ENCODE measurements at regions not wholly inside any gene's neighbourhood (a gene's known extent, or its start where the extent isn't known, plus 50 kb on each side); places are given as distances from the start of the nearest gene placed in this dataset.

DNA sequence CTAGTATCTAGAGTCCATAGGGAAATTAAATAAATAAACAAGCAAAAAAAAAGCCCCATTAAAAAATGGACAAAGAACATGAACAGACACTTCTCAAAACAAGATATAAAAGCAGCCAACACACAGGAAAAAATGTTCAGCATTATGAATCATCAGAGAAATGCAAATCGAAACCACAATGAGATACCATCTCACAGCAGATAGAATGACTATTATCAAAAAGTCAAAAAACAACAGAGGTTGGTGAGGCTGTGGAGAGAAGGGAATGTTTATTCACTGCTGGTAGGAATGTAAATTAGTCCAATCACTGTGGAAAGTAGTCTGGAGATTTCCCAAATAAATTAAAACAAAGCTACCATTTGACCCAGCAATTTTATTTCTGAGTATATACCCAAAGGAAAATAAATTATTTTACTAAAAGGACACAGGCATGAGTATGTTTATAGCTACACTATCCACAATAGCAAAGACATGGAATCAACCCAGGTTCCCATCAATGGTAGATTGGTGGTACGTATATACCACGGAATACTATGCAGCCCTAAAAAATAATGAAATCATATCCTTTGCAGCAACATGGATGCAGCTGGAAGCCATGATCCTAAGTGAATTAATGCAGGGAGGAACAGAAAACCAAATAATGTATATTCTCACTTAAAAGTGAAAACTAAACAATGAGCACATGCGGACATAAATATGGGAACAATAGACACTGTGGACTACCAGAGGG lies 366.5 kb upstream of the SEMA3C start:
- DNase-seq (ENCODE audit: low spot score) = no peak

GRCh38 chr7:81284576-81284975 lies 365.7 kb upstream of the SEMA3C start:
- TF ChIP-seq CTCF (IDR thresholded peaks at IDR 0.05) = no peak
- no peak for DNase-seq (ENCODE audit: low spot score)
- Histone ChIP-seq H3K4me3 (no peak overlapping the region), H3K27ac (no peak overlapping the region)

More for the DNA sequence above, 366.5 kb upstream of the SEMA3C start:
- Histone ChIP-seq H3K4me3 (no peak overlapping the region), H3K27ac (no peak overlapping the region)
- no peak for TF ChIP-seq CTCF (IDR thresholded peaks at IDR 0.05)

DNA sequence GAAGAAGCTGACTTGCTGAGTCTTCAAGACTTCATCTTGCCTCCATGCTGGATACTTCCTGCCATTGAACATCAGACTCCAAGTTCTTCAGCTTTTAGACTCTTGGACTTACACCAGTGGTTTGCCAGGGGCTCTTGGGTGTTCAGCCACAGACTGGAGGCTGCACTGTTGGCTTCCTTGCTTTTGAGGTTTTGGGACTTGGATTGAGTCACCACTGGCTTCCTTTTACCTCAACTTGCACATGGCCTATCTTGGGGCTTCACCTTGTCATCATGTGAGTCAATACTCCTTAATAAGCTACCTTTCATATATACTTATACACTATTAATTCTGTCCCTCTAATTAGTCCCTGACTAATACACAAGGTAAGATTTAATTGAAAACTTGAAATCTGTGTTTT lies 361.7 kb upstream of the SEMA3C start:
- no peak for TF ChIP-seq CTCF (IDR thresholded peaks at IDR 0.05)
- no peak overlapping the region for H3K27ac ChIP-seq
- no peak overlapping the region for H3K4me3 ChIP-seq
- no peak for DNase-seq (ENCODE audit: low spot score)

GRCh38 chr7:81277691-81278090 lies 358.8 kb upstream of the SEMA3C start:
- Histone ChIP-seq H3K4me3 (no peak overlapping the region), H3K27ac (no peak overlapping the region)
- no peak for DNase-seq (ENCODE audit: low spot score)
- no peak for TF ChIP-seq CTCF (IDR thresholded peaks at IDR 0.05)

- DNase-seq (ENCODE audit: low spot score) = no peak
- Histone ChIP-seq H3K27ac (no peak overlapping the region), H3K4me3 (no peak overlapping the region)
- no peak for TF ChIP-seq CTCF (IDR thresholded peaks at IDR 0.05)
Observed at GRCh38 chr7:81273601-81274397, 354.9 kb upstream of the SEMA3C start.

DNA sequence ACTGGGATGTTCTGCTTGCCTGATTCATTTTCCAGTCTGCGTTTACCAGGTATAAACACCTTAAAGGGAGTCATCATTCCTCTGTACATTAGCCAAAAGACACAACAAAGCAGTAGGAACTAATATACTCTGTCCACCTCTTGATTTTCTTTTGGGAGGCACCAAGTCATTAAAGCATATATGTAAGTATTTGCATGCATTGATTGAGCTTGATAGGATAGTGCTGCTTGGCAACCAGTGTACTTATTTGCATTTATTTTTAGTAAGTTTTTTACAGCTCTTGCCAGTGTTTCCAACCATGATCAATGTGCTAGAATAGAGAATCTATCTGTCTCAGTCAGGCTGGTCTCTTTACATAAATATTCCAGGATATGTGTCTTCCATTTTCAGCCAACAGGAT lies 353.3 kb upstream of the SEMA3C start:
- DNase-seq (ENCODE audit: low spot score) = no peak
- no peak overlapping the region for H3K27ac ChIP-seq
- H3K4me3 ChIP-seq = no peak overlapping the region
- TF ChIP-seq CTCF (IDR thresholded peaks at IDR 0.05) = no peak

DNA sequence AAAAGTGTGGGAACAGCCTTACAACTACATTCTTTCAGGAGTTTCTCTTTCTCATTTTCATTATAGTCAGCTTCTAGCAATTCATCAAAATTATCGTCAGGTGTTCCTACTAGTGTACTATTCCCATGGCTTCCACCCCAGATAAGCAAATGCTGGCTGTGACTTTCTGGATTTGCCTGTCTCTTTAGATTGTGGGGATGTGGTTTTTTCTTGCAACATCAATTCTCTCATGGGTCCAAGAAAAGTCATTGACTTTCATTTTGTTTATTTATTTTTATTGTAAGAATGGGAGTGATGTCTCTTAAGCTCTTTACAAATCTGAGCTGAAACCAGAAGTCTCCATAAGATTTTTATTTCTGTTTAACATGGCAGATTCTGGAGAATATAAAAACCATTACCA lies 349.7 kb upstream of the SEMA3C start:
- DNase-seq (ENCODE audit: low spot score) = no peak
- Histone ChIP-seq H3K27ac (no peak overlapping the region), H3K4me3 (no peak overlapping the region)
- no peak for TF ChIP-seq CTCF (IDR thresholded peaks at IDR 0.05)

All from coronary artery (tissue), 2 donors.